ENCODE measurements at regions not wholly inside any gene's neighbourhood (a gene's known extent, or its start where the extent isn't known, plus 50 kb on each side); places are given as distances from the start of the nearest gene placed in this dataset.

DNA sequence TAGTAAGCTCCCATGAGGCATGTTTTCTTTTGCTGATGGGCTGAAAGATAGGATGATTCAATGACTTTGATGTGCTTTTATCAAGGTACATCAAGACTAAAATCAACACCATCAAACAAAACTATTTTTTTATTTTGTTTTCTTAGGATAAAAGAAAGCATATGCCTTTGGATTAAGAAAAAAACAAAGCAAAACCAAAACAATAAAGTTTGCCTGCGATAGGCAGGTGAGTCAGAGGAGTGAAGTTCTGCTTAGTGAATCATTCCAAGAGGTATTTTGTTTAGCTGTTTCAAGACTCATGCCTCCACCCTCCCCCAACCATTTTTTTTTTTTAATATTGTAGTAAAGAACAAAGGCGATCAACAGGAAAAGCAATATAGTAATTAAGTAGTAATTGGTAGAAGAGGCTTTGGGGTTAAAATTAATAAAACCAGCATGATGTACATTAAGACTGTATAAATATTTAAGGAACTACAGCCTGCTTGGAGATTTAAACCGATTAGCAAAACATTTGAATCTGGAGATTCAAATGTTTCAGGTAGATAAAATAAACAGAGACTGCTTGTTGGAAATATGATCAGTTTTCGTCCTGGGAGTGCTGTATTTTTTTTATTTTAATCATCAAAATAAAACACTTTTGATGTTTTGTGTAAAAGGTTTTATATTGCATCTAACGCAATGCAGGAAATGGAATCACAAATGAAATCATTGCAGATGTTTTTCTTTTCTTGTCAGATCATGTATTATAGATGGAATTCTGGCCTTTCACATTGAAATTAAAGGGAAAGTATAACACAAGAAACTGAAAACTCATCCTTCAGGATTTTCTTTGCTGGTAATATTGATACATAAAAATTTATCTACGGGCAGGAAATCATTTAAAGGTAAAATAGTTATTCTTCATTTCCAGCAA lies 482.3 kb upstream of the MANEA start:
- TF ChIP-seq POLR2A (IDR thresholded peaks at IDR 0.05; ENCODE audit: low read depth, low read length) (no peak), TAF1 (IDR thresholded peaks at IDR 0.05; ENCODE audit: low read depth, low read length) (no peak), POLR2AphosphoS5 (IDR thresholded peaks at IDR 0.05; ENCODE audit: low read depth, low read length) (no peak), POU2F2 (IDR thresholded peaks at IDR 0.05; ENCODE audit: low read depth, low read length) (no peak), SPI1 (IDR thresholded peaks at IDR 0.05; ENCODE audit: low read depth, low read length) (no peak), PAX5 (IDR thresholded peaks at IDR 0.05; ENCODE audit: insufficient read depth, low read length, severe bottlenecking) (no peak)

Data from GM12891 (cell line).